Activated CD4-positive, alpha-beta T cell treated with anti-CD3 and anti-CD28 coated beads for 4 hours (primary cell): ENCODE measurements at regions not wholly inside any gene's neighbourhood (a gene's known extent, or its start where the extent isn't known, plus 50 kb on each side); places are given as distances from the start of the nearest gene placed in this dataset.
"Not testable (repeated sequence)": the region's sequence is repeated elsewhere in the genome, so short reads cannot be mapped to it uniquely, and the experiment has no call there.

ENCODE experiments used
- DNase-seq, 2 donors: peaks; one replicate each; pipeline ENCODE4 v3.0.0-alpha.2; 2020

DNA sequence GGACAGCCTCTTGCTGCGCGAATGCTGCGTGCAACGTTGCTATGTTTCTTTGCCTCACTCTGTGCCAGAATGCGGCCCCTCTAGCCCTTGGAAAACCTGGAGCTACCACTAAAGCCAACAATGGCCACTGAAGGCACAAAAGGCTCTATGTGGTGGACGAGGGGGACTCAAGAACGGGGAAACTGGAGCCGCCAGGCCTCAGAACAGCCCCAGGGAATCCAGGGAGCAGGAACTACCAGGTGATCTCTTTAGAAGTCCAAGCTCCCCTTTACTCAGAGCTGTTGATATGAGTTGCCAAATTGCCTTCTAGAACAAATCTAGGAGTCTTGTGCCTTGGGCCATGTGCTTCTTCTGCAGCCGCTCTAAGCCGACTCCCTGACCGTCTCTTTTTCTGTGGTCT, 113.8 kb upstream of the ERRFI1 start:
- no peak for DNase-seq

DNA sequence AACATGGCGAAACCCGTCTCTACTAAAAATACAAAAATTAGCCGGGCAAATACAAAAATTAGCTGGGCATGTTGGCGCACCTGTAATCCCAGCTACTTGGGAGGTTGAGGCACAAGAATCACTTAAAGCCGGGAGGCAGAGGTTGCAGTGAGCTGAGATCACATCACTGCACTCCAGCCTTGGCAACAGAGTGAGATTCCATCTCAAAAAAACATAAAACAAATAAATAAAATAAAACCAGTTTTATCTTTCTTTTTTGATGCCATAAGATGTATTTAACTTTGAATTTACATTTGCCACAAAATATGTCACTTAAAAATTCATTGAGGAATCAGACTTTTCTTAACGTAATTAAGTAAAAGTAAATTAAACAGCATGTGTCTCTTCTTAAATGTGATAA, 113.3 kb upstream of the ERRFI1 start:
- no peak for DNase-seq

DNA sequence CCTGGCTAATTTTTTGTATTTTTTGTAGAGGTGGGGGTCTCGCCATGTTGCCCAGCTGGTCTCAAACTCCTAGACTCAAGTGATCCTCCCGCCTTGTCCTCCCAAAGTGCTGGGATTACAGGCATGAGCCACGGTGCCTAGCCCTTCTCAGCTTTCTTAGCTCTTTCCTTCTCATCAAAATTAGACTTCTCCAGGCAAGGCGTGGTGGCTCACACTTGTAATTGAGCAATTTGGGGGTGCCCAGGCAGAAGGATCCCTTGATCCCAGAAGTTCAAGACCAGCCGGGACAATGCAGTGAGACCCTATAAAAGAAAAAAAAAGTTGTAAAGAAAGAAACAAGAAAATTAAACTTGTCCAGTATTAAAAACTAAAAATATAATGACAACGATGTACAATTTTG, 112.6 kb upstream of the ERRFI1 start:
- DNase-seq = no peak

DNA sequence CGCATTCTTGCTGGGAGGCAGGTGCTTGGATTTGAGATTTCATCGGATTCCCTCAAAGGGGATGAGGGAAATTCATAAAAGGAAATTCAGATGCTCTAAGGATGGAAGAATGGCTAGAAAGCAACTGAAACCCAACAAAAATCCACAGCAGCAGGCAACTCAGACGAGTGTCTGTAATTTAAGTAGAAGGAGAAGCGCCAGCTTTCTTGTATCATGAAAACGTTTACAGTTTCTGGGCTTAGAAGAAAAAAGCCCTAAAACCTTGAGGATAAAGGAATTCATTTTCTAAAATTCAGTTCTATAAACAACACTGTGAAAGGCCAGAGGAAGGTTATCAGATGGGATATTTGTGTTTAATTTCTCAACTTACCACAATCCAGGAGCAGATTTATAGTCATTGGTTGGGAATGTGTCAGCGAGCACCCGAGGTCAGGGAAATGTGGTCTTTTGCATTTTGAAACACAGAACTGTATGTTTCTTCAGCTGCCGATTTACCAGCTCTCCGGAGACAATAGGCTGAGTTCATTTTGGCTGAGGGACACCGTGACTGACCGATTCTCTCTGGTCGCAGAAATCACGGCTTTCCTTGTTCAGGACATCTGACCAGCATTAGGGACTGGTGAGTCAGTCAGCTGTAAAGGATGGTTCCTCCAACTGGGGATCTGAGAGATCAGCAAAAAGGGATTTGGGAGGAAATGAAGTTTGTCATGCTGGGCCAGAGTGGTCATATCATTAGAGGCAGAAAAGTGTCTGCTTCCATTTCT, 111.6 kb upstream of the ERRFI1 start:
- no peak for DNase-seq

DNA sequence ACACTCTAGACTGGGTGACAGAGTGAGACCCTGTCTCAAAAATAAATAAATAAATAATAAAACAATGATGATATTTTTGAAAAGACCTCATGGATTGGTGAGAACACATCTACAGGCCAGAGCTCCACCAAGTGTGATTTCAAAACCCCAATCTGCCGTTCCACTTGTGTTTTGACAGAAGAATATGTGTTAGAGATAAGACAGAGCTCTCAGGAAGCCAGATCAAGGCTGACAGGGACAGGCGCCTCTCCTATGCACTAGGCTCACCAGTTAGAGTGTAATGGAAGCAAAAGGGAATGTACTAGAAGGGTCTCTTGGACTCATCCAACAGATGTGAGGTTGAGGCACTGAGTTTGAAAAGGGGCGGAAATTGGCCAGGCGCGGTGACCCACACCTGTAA, 110.7 kb upstream of the ERRFI1 start:
- no peak for DNase-seq

DNA sequence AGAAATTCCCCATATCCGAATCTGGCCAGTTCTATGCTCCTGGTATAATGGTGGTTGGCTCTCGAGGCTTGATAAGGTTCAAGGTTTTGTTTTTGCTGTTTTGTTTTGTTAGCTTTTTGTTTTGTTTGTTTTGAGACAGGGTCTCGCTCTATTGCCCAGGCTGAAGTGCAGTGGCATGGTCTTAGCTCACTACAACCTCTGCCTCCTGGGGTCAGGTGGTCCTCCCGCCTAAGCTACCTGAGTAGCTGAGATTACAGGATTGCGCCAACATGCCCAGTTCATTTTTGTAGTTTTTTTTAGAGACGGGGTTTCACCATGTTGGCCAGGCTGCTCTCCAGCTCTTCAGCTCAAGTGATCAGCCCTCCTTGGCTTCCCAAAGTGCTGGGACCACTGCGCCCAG, 109.1 kb upstream of the ERRFI1 start:
- no peak for DNase-seq

DNA sequence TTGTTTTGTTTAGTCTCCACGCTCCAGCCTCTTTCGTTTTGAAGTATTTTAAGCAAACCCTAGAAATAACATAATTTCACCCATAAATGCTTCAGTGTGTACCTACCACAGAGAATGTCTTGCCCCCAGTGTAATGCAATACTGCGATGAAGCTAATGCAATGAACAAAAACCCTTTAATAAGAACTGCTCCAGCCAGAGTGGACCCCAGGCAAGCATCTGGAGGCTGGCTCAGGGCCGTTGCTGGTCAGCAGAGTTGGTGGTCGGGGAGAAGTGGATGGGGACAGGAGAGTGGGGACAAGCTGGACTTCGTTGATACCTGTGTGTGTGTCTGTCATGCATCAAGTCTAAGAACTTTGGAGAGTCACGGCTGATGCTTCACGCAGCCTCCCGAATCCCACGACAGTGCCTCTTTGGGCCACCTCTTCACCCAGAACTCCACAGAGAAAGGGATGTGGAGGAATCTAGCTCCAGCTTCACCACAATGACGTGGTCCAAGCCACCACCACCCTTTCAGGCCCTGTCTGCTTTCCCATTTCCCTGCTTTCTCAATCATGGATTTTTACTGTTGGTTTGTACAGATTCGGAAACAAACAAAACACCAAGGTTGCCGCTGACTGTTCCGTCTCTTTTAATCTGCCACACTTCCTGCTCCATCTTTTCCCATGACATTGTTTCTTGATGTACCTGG, 108.6 kb upstream of the ERRFI1 start:
- no peak for DNase-seq

DNA sequence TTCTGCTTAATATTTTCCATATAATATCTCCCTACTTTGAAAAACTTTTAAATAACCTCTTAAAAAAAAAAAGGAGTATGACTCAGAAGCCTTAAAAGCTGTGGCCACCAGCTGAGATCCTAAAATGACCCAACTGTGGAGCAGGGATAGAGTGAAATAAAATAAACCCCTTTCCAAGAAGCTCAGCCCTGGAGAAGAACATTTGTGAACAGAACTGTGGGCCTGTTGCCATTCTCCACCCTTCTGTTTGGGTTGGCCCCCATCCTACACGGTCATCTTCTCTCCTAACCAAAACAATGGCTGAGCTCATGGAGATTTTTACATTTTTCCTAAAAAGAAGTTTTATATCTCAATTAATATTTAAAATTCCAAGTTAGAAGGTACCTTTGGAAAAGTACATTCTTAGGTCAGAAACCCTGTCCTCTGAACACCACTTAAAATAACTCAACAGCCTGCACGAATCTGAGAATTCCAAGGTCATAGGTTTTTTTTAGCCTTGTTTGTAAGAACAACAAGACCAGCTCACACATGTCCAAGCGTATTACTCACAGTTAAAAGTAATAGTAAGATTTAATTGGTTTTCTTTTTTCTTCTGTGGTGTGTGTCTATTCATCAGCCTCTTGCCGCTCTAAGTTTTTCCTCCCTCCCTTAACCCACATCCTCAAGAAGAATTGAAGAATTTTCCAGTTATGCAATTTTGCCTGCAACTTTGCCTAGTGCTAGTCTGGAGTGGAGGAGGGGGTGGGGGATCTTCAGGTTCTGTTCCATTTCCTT, 107.7 kb upstream of the ERRFI1 start:
- no peak for DNase-seq

DNA sequence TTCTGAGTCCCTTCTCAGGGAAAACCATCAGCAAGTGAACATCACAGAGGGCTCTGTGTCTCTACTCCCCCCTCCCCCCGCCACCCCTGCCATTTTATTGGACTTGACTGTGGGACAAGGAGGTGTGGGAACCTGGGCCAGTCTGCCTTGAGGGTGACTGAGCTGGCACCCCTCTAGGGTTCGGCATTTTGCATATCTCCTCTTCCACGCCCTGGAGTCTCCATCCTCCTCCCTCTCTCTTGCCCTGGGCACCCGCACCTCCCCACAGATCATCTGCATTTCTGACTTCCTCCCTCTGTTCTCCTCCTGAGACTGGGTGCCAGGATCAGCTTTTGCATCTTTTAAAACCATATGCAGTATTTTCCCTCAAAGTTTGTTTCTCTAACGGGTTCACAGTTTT, 107.1 kb upstream of the ERRFI1 start:
- DNase-seq = no peak

DNA sequence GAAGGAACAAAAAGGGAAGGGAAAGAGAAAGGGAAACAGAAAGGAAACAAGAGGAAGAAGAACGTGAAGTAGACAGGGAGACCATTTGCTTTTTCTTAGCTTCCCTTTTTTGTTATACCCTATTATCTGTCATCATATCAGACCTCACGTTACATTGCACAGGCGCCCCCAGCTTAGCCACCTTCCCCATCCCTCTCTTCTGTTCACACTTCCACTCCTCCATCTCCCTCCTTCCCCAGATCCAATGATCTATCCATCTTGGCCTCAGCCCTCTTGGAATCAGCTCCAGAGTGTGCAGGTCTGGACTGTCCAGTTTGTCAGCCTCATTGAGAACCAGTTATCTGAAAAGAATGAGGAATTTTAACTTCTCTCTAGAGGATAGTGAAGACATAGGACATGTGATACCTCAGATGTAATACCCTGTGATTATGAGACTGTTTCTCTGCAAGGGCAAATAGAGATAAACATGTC, 101.1 kb upstream of the ERRFI1 start:
- no peak for DNase-seq

DNA sequence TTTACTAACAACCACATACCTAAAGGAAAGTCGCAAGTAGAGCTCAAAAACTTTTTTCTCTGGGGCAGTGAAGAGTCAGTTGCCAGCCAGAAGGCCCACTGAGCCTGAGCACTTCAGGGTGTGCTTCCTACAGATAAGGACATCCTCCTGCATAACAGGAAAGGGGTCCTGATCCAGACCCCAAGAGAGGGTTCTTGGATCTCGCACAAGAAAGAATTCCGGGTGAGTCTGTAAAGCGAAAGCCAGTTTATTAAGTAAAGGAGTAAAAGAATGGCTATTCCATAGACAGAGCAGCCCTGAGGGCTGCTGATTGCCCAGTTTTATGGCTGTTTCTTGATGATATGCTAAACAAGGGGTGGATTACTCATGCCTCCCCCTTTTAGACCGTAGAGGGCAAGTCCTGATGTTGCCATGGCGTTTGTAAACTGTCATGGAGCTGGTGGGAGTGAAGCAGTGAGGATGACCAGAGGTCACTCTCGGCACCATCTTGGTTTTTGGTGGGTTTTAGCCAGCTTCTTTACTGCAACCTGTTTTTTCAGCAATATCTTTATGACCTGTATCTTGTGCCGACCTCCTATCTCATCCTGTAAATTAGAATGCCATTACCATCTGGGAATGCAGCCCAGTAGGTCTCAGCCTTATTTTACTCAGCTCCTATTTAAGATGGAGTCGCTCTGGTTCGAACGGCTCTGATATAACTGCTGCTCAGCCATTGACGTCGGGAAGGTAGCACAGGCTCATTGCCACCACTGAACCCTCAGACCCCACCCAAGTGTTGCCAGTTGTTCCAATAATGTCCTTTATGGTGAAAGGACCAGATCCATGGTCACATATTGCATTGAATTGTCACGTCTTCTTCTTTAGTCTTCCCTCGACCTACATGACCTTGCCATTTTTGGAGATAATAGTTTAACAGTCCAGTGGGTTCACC, 96.6 kb upstream of the ERRFI1 start:
- no peak for DNase-seq

DNA sequence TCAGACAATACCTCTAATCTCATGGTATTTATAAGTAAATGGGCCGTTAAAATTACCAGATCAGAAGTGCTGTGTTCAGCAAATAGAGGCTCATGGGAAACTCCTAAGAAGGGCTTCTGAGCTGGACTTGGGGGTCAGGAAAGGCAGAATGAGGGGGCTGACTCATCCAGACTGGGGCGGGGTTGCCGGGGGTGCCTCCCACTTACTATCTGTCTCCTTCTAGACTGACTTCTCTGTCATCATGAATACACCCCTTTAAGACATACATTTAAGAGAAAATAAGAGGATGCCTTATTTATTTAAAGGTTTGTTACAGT, 96.0 kb upstream of the ERRFI1 start:
- peak in 1 of 2 donors; percentile 7 for DNase-seq

DNA sequence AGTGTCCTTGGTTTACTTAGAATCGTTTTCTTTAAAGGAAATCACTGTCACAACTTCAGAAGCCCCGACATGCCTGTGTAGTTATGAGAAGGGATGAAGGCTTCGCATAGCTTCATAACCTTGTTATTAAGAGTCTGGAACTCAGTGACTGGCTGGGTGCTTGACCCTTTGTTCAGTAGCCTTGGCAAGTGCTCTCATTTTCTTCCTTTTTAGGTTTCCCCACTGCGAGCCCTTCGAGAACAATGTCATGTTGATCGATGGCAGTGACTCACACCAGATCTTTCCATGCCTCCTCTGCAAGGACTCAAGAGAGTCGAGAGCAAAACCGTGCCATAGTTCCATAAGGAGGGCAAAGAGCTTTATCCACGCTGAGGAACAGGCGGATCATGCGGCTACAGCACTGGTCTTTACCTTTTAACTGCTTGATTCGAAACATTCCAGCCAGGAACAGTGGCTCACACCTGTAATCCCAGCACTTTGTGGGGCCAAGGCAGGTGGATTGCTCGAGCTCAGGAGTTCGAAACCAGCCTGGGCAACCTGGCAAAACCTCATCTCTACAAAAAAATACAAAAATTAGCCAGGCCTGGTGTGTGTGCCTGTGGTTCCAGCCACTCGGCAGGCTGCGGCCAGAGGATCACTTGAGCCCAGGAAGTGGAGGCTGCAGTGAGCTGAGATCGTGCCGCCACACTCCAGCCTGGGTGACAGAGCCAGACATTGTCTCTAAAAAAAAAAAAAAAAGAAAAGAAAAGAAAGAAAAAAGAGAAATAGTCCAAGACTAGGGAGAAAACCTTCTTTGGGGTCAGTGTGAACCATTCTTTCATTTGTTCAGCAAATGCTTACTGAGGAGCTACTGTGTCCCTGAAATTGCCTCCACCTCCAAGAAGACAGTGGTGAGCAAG, 95.4 kb upstream of the ERRFI1 start:
- no peak for DNase-seq

DNA sequence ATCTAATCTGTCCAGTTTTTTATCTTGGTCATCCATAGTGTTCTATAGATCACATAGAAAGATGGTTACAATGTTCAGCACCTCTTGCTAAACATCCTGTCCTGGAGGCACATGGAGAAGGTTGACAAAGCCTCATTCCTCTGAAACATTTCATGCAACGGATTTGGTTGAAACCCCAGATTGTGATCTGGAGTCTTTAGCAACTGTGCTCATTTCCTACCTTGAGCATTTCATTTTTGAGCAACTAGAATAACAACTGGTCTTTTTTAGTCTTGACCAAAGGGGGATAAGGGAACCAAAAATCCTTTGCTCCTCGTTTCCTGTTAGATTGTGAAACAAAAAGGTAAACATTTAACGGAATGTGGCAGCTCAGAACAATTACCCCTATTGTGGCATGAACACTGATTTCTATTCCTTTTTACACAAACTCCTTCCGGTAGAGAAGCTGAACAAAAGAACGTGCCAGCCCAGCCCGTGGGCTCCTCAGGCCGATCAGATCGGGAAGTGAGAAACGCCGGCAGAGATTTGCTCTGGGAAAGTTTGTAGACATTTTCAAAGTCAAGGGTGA, 94.7 kb upstream of the ERRFI1 start:
- DNase-seq = no peak

DNA sequence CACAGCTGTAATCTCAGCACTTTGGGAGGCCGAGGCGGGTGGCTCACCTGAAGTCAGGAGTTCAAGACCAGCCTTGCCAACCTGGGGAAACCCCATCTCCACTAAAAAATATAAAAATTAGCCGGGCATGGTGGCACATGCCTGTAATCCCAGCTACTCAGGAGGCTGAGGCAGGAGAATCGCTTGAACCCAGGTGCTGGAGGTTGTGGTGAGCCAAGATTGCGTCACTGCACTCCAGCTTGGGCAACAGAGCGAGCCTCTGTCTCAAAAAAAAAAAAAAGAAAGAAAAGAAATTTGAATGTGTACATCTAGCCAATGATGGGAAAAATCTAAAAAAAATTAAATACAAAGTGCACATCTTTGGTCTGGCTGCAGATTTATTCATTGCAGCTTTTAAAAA, 92.6 kb upstream of the ERRFI1 start:
- DNase-seq = not testable (repeated sequence)

DNA sequence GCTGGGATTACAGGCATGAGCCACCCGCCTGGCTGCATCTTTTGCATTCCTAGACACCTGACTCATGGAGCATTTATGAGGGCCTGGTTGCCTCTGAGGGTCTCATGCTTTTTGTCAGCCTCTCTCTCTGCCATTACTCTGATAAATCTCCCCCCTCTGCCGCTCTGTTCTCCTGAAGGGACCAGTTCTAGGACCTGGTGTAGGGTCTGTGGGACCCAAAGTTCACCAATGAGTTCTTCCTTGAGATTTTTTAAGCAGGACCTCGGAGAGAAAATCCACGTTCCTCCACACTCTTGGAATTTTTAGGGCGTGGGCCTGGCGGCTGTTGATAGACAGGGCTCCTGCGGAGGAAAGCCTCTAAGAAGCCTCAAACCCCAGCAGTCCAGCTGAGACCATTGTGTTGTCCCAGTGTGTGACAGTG, 91.9 kb upstream of the ERRFI1 start:
- no peak for DNase-seq

DNA sequence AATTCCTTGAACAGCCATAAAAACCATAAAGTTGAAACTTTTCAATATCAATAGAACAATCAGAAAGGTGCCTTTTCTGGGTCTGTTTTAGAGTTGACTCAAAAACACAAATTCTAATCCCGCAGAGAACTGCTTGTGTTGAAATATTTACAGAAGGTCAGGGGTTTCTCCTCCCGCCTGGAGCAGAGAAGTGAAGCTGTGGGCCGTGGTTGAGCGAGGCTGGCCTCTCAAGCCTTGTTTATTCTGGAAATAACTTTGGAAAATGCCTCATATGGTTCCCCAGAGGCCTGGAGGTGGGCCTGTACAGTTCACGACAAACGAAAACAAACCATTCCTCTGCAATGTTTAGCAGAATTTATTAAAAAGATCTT, 90.8 kb upstream of the ERRFI1 start:
- no peak for DNase-seq

DNA sequence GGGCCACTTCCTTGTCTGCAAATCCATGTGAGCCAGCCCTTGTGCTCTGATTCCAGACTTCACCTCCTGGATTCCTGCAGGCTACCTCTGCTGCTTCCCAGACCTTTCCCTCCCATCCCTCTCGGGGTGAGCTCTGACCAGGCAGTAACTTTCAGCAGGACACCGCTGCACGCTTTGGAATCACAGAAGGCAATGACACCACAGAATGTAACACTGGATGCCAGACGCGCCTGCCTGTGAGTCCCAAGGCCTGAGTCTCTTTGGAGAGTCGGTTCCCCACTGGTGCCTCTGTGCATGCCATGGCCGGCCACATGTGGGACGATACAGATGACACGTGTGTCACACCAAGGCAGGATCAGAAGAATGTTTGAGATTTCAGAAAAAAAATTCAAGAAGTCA, 89.7 kb upstream of the ERRFI1 start:
- DNase-seq = no peak

DNA sequence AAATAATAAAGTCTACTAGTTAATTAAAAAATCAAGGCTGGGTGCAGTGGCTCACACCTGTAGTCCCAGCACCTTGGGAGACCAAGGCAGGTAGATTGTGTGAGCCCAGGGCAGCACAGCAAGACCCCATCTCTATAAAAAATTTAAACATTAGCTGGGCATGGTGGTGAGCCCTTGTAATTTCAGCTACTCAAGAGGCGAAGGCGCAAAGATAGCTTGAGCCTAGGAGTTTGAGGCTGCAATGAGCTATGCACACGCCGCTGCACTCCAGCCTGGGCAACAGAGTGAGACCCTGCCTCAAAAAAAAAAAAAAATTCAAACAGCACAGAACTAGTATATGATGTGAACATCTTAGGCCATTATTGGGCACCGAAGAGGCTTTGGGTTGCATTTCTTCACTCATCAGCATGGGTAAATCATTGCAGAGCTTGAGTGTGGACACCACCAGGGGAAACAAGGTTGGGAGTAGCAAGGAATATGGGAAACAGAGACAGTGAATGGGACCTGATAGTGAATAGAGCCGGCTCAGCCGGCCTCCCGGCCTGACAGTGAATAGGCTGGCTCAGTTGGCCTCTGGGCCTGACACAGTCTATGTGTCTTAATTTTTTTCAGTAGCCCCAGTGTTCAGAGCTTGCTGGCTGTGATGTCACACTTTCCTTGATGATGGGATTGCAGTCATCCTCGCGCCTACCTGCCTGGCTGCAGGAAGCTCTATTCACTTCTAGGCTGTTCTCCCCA, 89.1 kb upstream of the ERRFI1 start:
- DNase-seq = no peak
